OCI-LY1 (cell line): ENCODE measurements at regions not wholly inside any gene's neighbourhood (a gene's known extent, or its start where the extent isn't known, plus 50 kb on each side); places are given as distances from the start of the nearest gene placed in this dataset.

Source experiments
- H2AFZ ChIP-seq: fragments of 200-600 bp; sonication (generic), shearing (Covaris generic); 2 replicates; pipeline ENCODE4 v1.6.0; 2014; ENCODE audit warnings: antibody characterized with exemption, mild to moderate bottlenecking, low read length
- H3F3A ChIP-seq: fragments of 200-600 bp; sonication (generic), shearing (Covaris generic); 2 replicates; pipeline ENCODE4 v1.6.0; 2014; ENCODE audit warnings: mild to moderate bottlenecking, antibody characterized with exemption, low read length, moderate library complexity; ENCODE audit not compliant: insufficient read depth
- H3K27ac ChIP-seq: fragments of 200-600 bp; sonication (generic); 2 replicates; pipeline ENCODE4 v1.5.1; 2014; ENCODE audit warnings: low read length, mixed run types, mild to moderate bottlenecking, low read depth; ENCODE audit not compliant: poor library complexity, severe bottlenecking
- H3K27me3 ChIP-seq: fragments of 200-600 bp; sonication (generic); 2 replicates; pipeline ENCODE4 v1.6.0; 2014; ENCODE audit warnings: antibody characterized with exemption, mild to moderate bottlenecking, low read length, moderate library complexity; ENCODE audit not compliant: insufficient read depth
- H3K36me3 ChIP-seq: fragments of 200-600 bp; sonication (generic); 2 replicates; pipeline ENCODE4 v1.6.1; 2014; ENCODE audit warnings: mild to moderate bottlenecking, antibody characterized with exemption, low read length, moderate library complexity, mixed read lengths; ENCODE audit not compliant: insufficient read depth
- H3K4me1 ChIP-seq: fragments of 200-600 bp; sonication (generic); 2 replicates; pipeline ENCODE4 v1.5.1; 2014; ENCODE audit warnings: mild to moderate bottlenecking, low read length, moderate library complexity; ENCODE audit not compliant: insufficient read depth, severe bottlenecking
- H3K4me2 ChIP-seq: fragments of 200-600 bp; sonication (generic), shearing (Covaris generic); 2 replicates; pipeline ENCODE4 v1.6.1; 2014; ENCODE audit warnings: low read length
- H3K4me3 ChIP-seq: fragments of 200-600 bp; sonication (generic); 2 replicates; pipeline ENCODE4 v1.5.1; 2014; ENCODE audit warnings: low read length, low read depth, mild to moderate bottlenecking, mixed read lengths; ENCODE audit not compliant: poor library complexity, severe bottlenecking
- H3K79me2 ChIP-seq: fragments of 200-600 bp; shearing (Covaris generic); 2 replicates; pipeline ENCODE4 v1.6.1; 2016; ENCODE audit warnings: mixed run types, low read length, mixed read lengths; ENCODE audit not compliant: insufficient read depth
- H3K9ac ChIP-seq: fragments of 200-600 bp; sonication (generic), shearing (Covaris generic); 2 replicates; pipeline ENCODE4 v1.6.1; 2014; ENCODE audit warnings: mild to moderate bottlenecking, low read length, mixed read lengths
- H3K9me2 ChIP-seq: fragments of 200-600 bp; sonication (generic), shearing (Covaris generic); 2 replicates; pipeline ENCODE4 v1.6.1; 2014; ENCODE audit warnings: low read depth, mild to moderate bottlenecking, low read length, mixed read lengths
- H3K9me3 ChIP-seq: fragments of 200-600 bp; shearing (Covaris generic); 2 replicates; pipeline ENCODE4 v1.6.1; 2014; ENCODE audit warnings: low read length, mixed read lengths
- H4K20me1 ChIP-seq: fragments of 200-600 bp; sonication (generic), shearing (Covaris generic); 2 replicates; pipeline ENCODE4 v1.6.0; 2016; ENCODE audit warnings: mild to moderate bottlenecking, low read length; ENCODE audit not compliant: insufficient read depth
- CTCF ChIP-seq: fragments of 200-600 bp; sonication (generic), shearing (Covaris generic); IDR thresholded peaks from 2 replicates; pipeline ENCODE4 v1.5.1; 2017; ENCODE audit warnings: mild to moderate bottlenecking, antibody characterized with exemption, low read length, moderate library complexity, mixed read lengths
- EZH2 ChIP-seq: fragments of 200-600 bp; sonication (generic), shearing (Covaris generic); IDR thresholded peaks from 2 replicates; pipeline ENCODE4 v1.8.0; 2017; ENCODE audit warnings: borderline replicate concordance, mixed run types, mild to moderate bottlenecking, antibody characterized with exemption, low read length, moderate library complexity, mixed read lengths

GRCh38 chr2:71759060-71759459 is 305.7 kb downstream of the DYSF start:
- no peak for TF ChIP-seq CTCF
- TF ChIP-seq EZH2 = no peak
- Histone ChIP-seq H3K4me1 (no peaks in the 10 kb centered on the region), H3K79me2 (no peaks in the 10 kb centered on the region), H2AFZ (no peak overlapping the region), H3K9me2 (no peaks in the 10 kb centered on the region), H3K36me3 (no peaks in the 10 kb centered on the region), H3K9ac (no peak overlapping the region), H3K27ac (no peak overlapping the region), H3F3A (no peaks in the 10 kb centered on the region), H4K20me1 (no peaks in the 10 kb centered on the region), H3K4me2 (no peak overlapping the region), H3K27me3 (no peaks in the 10 kb centered on the region), H3K9me3 (no peaks in the 10 kb centered on the region), H3K4me3 (no peak overlapping the region)

- TF ChIP-seq EZH2 (no peak), CTCF (no peak)
- Histone ChIP-seq H3F3A (no peaks in the 10 kb centered on the region), H3K4me1 (no peaks in the 10 kb centered on the region), H4K20me1 (no peaks in the 10 kb centered on the region), H3K27ac (no peak overlapping the region), H3K36me3 (no peaks in the 10 kb centered on the region), H3K9me2 (no peaks in the 10 kb centered on the region), H3K79me2 (no peaks in the 10 kb centered on the region), H3K9ac (no peak overlapping the region), H3K4me3 (no peak overlapping the region), H3K4me2 (no peak overlapping the region), H3K9me3 (no peaks in the 10 kb centered on the region), H2AFZ (no peak overlapping the region), H3K27me3 (no peaks in the 10 kb centered on the region)
Measured at GRCh38 chr2:71757351-71757750, 304.0 kb downstream of the DYSF start.

DNA sequence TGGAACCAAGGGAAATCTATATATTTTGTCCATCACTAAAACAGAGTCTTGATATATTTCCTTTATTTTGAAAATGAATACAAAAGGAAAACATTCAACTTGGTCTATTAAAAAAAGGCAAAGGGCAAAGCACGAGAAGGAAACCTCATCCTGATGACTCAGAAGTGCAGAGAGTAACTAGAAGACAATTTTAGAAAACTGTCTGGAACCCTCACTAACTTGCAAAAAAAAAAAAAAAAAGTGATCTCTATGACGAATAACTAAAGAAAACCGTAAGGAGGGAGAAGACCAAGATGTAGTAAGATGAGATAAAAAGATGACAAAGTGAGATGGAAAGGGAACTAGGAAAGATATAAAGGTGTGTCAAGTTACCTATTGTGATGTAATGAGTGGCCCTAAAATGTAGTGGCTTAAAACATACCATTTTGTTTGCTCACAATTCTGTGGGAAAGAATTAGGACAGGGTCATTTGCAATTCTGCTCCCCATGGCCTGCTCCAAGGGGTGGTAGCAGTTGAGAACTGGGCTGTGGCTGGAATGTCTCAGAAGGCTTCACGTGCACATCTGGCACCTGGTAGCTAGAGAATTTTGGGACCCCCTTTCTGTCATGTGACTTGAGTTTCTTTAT is 303.0 kb downstream of the DYSF start:
- Histone ChIP-seq H3K4me3 (no peak overlapping the region), H3K9me2 (no peaks in the 10 kb centered on the region), H3K27ac (no peak overlapping the region), H3K36me3 (no peaks in the 10 kb centered on the region), H3K4me2 (no peak overlapping the region), H3K79me2 (no peaks in the 10 kb centered on the region), H3K4me1 (no peaks in the 10 kb centered on the region), H3K9ac (no peak overlapping the region), H4K20me1 (no peaks in the 10 kb centered on the region), H3K27me3 (no peaks in the 10 kb centered on the region), H3F3A (no peaks in the 10 kb centered on the region), H2AFZ (no peak overlapping the region), H3K9me3 (no peaks in the 10 kb centered on the region)
- TF ChIP-seq EZH2 (no peak), CTCF (no peak)
